C4-2B (cell line): ENCODE measurements at regions not wholly inside any gene's neighbourhood (a gene's known extent, or its start where the extent isn't known, plus 50 kb on each side); places are given as distances from the start of the nearest gene placed in this dataset.
"Not testable (repeated sequence)": the region's sequence is repeated elsewhere in the genome, so short reads cannot be mapped to it uniquely, and the experiment has no call there.

Experiments
- H3K27ac ChIP-seq: fragments of 450-650 bp; 2 replicates; pipeline ENCODE4 v1.5.1; 2017
- ZFX ChIP-seq: fragments of 450-650 bp; IDR thresholded peaks from 2 replicates; pipeline ENCODE4 v1.6.1; 2017
- TF ChIP-seq, protein P1 (sequence below): fragments of 450-650 bp; conservative IDR thresholded peaks from 2 replicates; pipeline ENCODE4 v1.5.1; 2017; ENCODE audit warnings: mild to moderate bottlenecking

DNA sequence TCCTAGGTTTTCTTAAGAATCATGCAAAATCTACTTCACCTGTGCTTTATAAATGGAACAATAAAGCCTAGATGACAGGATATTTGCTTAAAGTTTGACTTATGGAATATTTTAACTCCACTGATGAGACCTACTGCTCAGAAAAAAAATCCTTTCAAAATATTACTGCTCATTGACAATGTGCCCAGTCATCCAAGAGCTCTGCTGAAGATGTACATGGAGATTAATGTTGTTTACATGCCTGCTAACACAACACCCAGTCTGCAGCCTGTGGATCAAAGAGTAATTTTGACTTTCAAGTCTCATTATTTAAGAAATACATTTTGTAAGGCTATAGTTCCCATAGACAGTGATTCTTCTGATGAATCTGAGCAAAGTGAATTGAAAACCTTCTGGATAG, 889.6 kb downstream of the CDH18 start:
- TF ChIP-seq, protein P1, sequence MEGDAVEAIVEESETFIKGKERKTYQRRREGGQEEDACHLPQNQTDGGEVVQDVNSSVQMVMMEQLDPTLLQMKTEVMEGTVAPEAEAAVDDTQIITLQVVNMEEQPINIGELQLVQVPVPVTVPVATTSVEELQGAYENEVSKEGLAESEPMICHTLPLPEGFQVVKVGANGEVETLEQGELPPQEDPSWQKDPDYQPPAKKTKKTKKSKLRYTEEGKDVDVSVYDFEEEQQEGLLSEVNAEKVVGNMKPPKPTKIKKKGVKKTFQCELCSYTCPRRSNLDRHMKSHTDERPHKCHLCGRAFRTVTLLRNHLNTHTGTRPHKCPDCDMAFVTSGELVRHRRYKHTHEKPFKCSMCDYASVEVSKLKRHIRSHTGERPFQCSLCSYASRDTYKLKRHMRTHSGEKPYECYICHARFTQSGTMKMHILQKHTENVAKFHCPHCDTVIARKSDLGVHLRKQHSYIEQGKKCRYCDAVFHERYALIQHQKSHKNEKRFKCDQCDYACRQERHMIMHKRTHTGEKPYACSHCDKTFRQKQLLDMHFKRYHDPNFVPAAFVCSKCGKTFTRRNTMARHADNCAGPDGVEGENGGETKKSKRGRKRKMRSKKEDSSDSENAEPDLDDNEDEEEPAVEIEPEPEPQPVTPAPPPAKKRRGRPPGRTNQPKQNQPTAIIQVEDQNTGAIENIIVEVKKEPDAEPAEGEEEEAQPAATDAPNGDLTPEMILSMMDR: no peak
- no peak for TF ChIP-seq ZFX

DNA sequence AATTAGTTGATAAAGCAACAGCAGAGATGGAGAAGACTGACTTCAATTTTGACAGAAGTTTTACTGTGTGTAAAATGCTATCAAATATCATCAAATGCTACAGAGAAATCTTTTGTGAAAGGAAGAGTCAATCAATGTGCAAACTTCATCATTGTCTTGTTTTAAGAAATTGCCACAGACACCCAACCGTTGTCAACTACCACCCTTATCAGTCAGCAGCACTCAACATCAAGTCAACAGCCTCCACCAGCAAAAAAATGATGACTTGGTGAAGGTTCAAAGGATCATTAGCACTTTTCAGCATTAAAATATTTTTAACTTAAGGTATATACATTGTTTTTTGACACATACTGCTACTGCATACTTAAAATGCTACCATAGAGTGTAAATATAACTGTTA, 888.8 kb downstream of the CDH18 start:
- TF ChIP-seq ZFX: no peak
- TF ChIP-seq, protein P1: no peak
- H3K27ac ChIP-seq: no peak overlapping the region

More for the DNA sequence above, 889.6 kb downstream of the CDH18 start:
- no peak overlapping the region for H3K27ac ChIP-seq

DNA sequence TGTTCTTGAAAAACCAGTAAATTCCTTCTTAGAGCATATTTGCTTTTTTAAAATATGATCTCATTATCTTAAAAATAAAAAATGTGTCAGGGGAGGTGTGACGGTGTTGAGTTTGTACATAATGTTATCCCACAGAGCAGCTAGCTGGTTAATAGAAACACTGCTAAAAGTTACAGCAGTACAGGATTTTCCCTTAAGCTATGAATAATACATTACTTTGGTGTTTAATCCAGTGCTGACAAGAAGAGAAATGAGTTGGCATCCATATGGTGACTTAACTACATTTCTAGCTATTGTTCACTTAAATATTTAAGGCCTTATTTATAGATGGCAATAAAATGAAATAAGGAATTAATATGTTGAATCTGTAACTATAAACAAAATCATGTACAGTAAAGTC, 883.1 kb downstream of the CDH18 start:
- no peak for TF ChIP-seq ZFX
- TF ChIP-seq, protein P1: no peak
- no peak overlapping the region for H3K27ac ChIP-seq

DNA sequence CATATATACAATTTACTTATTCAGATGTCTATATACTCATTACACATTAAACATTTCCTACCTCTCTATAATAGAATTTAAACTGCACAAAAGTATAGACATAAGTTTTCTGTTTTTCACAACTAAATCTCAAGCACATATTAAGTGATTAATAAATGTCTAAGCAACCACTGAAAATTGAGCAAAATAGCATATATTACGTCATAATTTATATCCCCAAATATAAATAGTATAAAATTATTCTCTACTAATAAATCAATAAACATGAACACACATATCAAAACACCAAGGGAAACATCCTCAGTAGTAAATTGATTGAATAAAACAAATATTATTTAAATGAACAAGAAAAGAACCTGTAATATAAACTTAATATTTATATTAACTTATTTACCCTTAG, 865.1 kb downstream of the CDH18 start:
- TF ChIP-seq, protein P1: no peak
- TF ChIP-seq ZFX: no peak

DNA sequence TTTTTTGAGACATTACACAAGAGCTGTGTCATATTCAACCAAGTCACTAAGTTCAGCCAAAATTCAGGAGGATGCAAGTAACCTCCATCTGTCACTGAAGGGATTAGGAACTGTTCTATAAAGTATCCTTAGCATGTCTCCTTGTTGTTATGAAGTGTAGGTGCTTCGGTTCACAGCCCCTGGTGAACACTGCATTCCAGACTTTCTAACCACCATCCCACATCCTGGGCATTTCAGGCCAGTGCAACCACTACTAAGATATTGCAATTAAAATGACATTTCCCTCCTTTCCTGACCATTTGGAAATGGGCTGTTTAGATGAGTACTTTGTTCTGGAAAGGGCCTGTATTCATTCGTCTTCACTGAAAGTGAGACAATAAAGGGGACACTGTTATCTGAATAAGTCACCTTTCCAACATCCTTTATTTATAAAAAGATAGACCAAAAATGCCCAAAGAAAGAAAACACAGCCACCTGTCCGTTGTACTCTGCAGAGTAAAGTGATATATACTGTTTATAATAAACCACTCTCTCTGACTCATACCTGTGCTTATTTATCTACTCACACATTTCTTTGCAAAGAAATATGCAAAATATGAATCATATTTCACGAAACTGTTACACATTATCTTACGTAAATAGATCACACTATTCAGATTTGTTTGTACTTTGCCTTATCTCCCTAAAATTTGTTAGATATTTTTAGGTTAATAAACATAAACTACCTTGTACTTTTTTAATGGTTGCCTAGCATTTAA, 861.9 kb downstream of the CDH18 start:
- no peak overlapping the region for H3K27ac ChIP-seq
- TF ChIP-seq ZFX: no peak
- TF ChIP-seq, protein P1: no peak

More for the DNA sequence above, 865.1 kb downstream of the CDH18 start:
- no peak overlapping the region for H3K27ac ChIP-seq

DNA sequence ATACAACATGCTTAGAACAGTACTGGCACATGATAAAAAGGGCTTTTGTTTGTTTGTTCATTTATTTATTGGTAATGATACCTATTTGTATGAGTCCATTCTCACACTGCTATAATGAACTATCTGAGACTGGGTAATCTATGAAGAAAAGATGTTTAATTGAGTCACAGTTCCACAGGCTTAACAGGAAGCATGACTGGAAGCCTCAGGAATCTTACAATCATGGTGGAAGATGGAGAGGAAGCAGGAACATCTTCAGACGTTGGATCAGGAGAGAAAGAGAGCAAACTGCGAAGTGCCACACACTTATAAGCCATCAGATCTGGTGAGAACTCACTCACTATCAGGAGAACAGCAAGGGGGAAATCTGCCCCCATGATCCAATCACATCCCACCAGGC, 847.7 kb downstream of the CDH18 start:
- H3K27ac ChIP-seq: no peak overlapping the region
- TF ChIP-seq, protein P1: no peak
- no peak for TF ChIP-seq ZFX

DNA sequence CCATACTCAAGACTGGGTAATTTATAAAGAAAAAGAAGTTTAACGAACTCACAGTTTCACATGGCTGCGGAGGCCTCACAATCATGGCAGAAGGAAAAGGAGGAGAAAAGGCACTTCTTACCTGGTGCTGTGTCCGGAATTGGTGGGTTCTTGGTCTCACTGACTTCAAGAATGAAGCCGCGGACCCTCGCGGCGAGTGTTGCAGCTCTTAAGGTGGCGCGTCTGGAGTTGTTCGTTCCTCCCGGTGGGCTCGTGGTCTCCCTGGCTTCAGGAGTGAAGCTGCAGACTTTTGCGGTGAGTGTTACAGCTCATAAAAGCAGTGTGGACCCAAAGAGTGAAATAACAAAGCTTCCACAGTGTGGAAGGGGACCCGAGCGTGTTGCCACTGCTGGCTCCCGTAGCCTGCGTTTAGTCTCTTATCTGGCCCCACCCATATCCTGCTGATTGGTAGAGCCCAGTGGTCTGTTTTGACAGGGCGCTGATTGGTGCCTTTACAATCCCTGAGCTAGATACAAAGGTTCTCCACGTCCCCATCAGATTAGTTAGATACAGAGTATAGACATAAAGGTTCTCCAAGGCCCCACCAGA, 846.0 kb downstream of the CDH18 start:
- H3K27ac ChIP-seq: not testable (repeated sequence)

DNA sequence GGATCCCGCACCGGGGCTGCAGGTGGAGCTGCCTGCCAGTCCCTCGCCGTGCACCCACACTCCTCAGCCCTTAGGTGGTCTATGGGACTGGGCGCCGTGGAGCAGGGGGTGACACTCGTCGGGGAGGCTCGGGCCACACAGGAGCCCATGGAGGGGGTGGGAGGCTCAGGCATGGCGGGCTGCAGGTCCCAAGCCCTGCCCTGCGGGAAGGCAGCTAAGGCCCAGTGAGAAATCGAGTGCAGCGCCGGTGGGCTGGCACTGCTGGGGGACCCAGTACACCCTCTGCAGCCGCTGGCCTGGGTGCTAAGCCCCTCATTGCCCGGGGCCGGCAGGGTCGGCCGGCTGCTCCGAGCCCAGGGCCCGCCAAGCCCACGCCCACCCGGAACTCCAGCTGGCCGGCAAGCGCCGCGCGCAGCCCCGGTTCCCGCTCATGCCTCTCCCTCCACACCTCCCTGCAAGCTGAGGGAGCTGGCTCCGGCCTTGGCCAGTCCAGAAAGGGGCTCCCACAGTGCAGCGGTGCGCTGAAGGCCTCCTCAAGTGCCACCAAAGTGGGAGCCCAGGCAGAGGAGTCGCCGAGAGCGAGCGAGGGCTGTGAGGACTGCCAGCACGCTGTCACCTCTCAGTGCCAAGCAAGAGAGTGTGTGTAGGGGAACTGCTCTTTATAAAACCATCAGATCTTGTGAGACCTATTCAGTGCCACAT, 845.1 kb downstream of the CDH18 start:
- not testable (repeated sequence) for H3K27ac ChIP-seq
